H1 (cell line): ENCODE measurements at regions not wholly inside any gene's neighbourhood (a gene's known extent, or its start where the extent isn't known, plus 50 kb on each side); places are given as distances from the start of the nearest gene placed in this dataset.

Source experiments
- CTCF ChIP-seq, 3 experiments: IDR thresholded peaks; 1 replicate in 2 of 3; 2 replicates in 1 of 3; pipeline versions ENCODE4 v1.5.1 to v1.6.1; 2011; ENCODE audit warnings: low read length in 3 of 3, mild to moderate bottlenecking in 3 of 3, inconsistent platforms in 2 of 3, low read depth in 1 of 3, moderate library complexity in 1 of 3; ENCODE audit not compliant: insufficient read depth in 1 of 3; ENCODE audit errors: control extremely low read depth in 1 of 3
- HDAC6 ChIP-seq: IDR thresholded peaks from one replicate; pipeline ENCODE4 v1.7.1; 2012; ENCODE audit warnings: low read depth, mild to moderate bottlenecking, inconsistent platforms, low read length, moderate library complexity
- JUN ChIP-seq: IDR thresholded peaks from 2 replicates; pipeline ENCODE4 v1.6.1; 2011; ENCODE audit warnings: low read depth, mild to moderate bottlenecking, improper control_type of control experiment, low read length
- MAX ChIP-seq: IDR thresholded peaks from 2 replicates; pipeline ENCODE4 v1.6.1; 2012; ENCODE audit warnings: inconsistent platforms

DNA sequence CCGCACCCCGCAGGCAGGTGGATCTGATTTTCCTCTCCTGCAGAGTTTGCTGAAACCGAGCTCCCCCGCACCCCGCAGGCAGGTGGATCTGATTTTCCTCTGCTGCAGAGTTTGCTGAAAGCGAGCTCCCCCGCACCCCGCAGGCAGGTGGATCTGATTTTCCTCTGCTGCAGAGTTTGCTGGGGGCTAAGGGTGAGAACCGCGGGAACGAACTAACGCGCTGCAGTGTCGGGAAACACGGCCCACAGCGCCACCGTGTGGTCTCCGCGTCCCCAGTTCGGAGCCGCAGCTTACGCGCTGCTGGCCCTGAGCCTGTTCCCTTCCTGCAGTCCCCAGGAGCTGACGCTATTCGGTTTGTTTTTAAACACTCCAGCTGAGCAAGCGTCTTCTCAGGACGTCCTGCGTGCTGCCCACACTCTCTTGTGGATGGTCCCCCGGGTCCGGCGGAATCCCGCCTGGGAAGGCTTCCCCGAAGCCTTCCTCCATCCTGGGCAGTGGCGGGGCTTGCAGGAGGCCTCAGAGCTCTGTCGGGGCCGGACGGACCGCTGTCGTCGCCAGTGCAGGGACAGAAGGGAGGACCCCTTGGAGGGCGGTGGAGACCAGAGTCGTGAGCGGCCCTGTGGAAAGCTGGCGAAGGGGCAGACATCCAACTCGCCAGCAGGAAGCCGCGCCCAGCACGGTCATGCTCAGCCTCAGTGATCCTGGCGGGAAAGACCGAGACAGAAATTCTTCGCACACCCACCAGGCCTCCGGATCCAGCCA, 121.2 kb upstream of the LPCAT1 start (continued):
- peak; percentile 38; the same call in 1 of the 2 replicates for TF ChIP-seq MAX
- TF ChIP-seq CTCF (IDR thresholded peaks at IDR 0.05; ENCODE audit: control extremely low read depth in 1 of 3, insufficient read depth in 1 of 3, low read depth in 1 of 3, low read length in 3 of 3), result peak; percentile 88 to 99 (median 93)
- no peak for TF ChIP-seq JUN
- TF ChIP-seq HDAC6, result no peak
